ENCODE measurements at regions not wholly inside any gene's neighbourhood (a gene's known extent, or its start where the extent isn't known, plus 50 kb on each side); places are given as distances from the start of the nearest gene placed in this dataset.

- no peaks in the 10 kb centered on the region for H3K9me3 ChIP-seq
- TF ChIP-seq EP300 (IDR thresholded peaks at IDR 0.05) = no peak
- TF ChIP-seq POLR2A (IDR thresholded peaks at IDR 0.05) = no peak
- TF ChIP-seq CTCF (IDR thresholded peaks at IDR 0.05) = no peak
- intact Hi-C loops (cut with DNase I) = no loop called here
- no peaks in the 10 kb centered on the region for H3K4me1 ChIP-seq (ENCODE audit: insufficient read depth)
- DNase-seq = no peak
- H3K27ac ChIP-seq = no peak overlapping the region
- H3K27me3 ChIP-seq = no peaks in the 10 kb centered on the region
- no peak overlapping the region for H3K4me3 ChIP-seq
- H3K36me3 ChIP-seq = no peaks in the 10 kb centered on the region
Observed at GRCh38 chr3:5285439-5285838, 97.9 kb downstream of the EDEM1 start.

DNA sequence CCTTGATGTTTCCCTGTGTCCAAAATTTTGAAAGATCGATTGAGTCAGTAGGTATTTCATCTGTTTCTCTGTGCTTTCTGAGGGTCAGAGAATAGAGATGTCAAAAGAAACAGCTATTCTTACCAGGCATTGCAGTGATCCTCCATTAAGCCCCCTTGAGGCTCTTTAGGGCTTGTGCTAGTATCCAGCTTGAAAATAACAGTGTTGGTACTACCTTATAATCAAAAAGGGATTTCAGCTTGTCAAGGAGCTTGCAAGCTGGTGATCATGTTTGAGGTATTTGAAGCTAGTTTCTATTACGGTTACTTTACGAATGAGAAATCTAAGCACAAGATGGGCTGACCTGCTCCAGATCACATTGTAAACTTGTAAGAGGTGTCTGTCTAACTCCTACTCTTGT, 103.4 kb downstream of the EDEM1 start:
- intact Hi-C loops (cut with DNase I) = no loop called here
- 79 to 88% (median 80%) methylated on average over 3 of the region's 3 CpGs for WGBS, 3 donors
- no peak overlapping the region for H3K4me3 ChIP-seq
- no peak for TF ChIP-seq POLR2A (IDR thresholded peaks at IDR 0.05)
- no peak for TF ChIP-seq EP300 (IDR thresholded peaks at IDR 0.05)
- TF ChIP-seq CTCF (IDR thresholded peaks at IDR 0.05) = no peak
- no peaks in the 10 kb centered on the region for H3K36me3 ChIP-seq
- no peak overlapping the region for H3K27ac ChIP-seq
- H3K4me1 ChIP-seq (ENCODE audit: insufficient read depth) = no peaks in the 10 kb centered on the region
- no peaks in the 10 kb centered on the region for H3K27me3 ChIP-seq
- H3K9me3 ChIP-seq = no peaks in the 10 kb centered on the region
- no peak for DNase-seq

DNA sequence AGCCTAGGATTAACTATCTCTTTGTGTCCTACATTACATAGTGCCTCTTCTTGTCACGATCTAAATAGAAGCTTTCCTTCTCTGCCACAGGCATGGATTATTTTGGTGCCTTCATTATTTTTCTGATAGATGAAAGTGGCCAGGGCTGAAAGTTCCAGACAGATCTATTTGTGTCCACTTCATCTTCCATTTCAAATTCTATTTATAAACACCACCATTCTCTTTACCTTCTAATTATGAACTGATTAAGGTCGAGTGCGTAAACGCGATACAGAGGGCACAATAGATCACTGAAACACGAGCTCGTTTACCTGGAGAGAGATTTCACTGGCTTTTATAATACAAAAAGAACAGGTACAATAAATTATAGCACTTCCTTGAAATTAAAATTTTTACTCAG, 105.0 kb downstream of the EDEM1 start:
- 80 to 84% (median 80%) methylated on average over 7 of the region's 7 CpGs for WGBS, 3 donors

DNA sequence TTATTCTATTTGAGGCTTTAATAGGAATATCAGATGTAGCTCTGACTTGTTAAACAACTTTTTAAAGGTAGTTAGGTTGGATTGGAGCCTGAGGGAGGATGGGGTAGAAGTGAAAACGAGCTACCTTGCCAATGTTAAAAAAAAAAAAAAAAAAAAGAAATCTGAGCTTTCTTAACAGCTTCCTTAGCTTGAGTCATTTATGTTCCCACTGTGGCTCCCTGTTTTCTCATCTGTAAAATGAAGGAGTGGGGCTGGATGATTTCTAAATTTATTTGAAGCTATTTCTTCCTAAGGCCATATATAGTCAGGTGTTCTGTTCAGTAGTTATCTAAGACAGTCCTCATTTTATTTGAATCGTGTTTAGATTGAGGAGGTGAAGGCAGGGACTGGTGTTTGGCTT, 105.7 kb downstream of the EDEM1 start:
- Histone ChIP-seq H3K4me1 (ENCODE audit: insufficient read depth) (no peaks in the 10 kb centered on the region), H3K9me3 (no peaks in the 10 kb centered on the region), H3K27ac (no peak overlapping the region), H3K4me3 (no peak overlapping the region), H3K36me3 (no peaks in the 10 kb centered on the region), H3K27me3 (no peaks in the 10 kb centered on the region)
- no peak for DNase-seq
- no peak for TF ChIP-seq EP300 (IDR thresholded peaks at IDR 0.05)
- no peak for TF ChIP-seq POLR2A (IDR thresholded peaks at IDR 0.05)
- no peak for TF ChIP-seq CTCF (IDR thresholded peaks at IDR 0.05)
- 29 to 47% (median 40%) methylated on average over 2 of the region's 2 CpGs for WGBS, 3 donors
- intact Hi-C loops (cut with DNase I) = no loop called here

More for the DNA sequence above, 105.0 kb downstream of the EDEM1 start:
- Histone ChIP-seq H3K9me3 (no peaks in the 10 kb centered on the region), H3K27ac (no peak overlapping the region), H3K27me3 (no peaks in the 10 kb centered on the region), H3K4me3 (no peak overlapping the region), H3K36me3 (no peaks in the 10 kb centered on the region), H3K4me1 (ENCODE audit: insufficient read depth) (no peaks in the 10 kb centered on the region)
- no peak for DNase-seq
- intact Hi-C loops (cut with DNase I) = no loop called here
- TF ChIP-seq CTCF (IDR thresholded peaks at IDR 0.05) = no peak
- TF ChIP-seq EP300 (IDR thresholded peaks at IDR 0.05) = no peak
- no peak for TF ChIP-seq POLR2A (IDR thresholded peaks at IDR 0.05)

- DNase-seq = no peak
- Histone ChIP-seq H3K9me3 (no peaks in the 10 kb centered on the region), H3K27ac (no peak overlapping the region), H3K4me1 (ENCODE audit: insufficient read depth) (no peaks in the 10 kb centered on the region), H3K27me3 (no peaks in the 10 kb centered on the region), H3K4me3 (no peak overlapping the region), H3K36me3 (no peaks in the 10 kb centered on the region)
- WGBS, 3 donors = 75 to 86% (median 85%) methylated on average over 4 of the region's 4 CpGs
- no peak for TF ChIP-seq CTCF (IDR thresholded peaks at IDR 0.05)
- no peak for TF ChIP-seq EP300 (IDR thresholded peaks at IDR 0.05)
- no peak for TF ChIP-seq POLR2A (IDR thresholded peaks at IDR 0.05)
- intact Hi-C loops (cut with DNase I) = no loop called here
Observed at GRCh38 chr3:5294356-5294755, 106.8 kb downstream of the EDEM1 start.
